ENCODE measurements at regions not wholly inside any gene's neighbourhood (a gene's known extent, or its start where the extent isn't known, plus 50 kb on each side); places are given as distances from the start of the nearest gene placed in this dataset.
A peak's percentile ranks its signal among the peaks of the same experiment; 100 is the strongest.

DNA sequence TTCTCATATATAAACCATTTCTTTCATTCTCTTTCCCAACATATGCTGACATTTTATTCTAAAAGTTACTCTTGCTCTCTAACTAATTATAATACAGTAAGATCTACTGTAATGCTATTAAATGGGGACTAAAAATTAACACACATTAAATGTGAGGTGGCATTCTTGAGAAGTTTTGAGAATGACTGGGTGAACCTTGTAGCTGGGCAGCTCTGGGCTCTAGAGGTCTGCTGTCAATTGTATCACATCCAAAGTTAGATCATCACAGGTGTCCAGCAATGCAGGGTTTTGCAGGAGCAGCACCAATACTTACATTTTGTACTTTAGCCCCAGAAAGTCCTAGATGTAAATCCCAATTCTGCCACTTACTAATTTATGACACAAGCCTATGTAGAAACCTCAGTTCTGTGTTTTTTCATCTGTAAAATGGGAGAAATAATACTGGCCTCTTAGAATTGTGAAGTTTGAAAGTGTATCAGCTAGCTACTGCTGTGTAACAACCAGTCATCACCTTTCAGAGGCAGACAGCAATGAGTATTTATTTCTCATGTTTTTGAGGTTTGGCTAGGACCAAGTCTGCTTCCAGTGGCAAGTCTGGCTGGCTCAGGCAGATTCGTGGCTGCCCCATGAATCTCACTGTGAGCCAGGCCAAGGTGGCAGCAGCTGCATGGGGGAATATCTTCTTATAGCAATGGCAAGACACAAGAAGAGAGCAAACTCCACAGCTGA lies 79.6 kb upstream of the EMX2 start:
- TF ChIP-seq, protein P1, sequence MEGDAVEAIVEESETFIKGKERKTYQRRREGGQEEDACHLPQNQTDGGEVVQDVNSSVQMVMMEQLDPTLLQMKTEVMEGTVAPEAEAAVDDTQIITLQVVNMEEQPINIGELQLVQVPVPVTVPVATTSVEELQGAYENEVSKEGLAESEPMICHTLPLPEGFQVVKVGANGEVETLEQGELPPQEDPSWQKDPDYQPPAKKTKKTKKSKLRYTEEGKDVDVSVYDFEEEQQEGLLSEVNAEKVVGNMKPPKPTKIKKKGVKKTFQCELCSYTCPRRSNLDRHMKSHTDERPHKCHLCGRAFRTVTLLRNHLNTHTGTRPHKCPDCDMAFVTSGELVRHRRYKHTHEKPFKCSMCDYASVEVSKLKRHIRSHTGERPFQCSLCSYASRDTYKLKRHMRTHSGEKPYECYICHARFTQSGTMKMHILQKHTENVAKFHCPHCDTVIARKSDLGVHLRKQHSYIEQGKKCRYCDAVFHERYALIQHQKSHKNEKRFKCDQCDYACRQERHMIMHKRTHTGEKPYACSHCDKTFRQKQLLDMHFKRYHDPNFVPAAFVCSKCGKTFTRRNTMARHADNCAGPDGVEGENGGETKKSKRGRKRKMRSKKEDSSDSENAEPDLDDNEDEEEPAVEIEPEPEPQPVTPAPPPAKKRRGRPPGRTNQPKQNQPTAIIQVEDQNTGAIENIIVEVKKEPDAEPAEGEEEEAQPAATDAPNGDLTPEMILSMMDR (conservative IDR thresholded peaks at IDR 0.05), result no peak
- no peak for DNase-seq (ENCODE audit: low read depth, low spot score)
- Mint-ChIP-seq H3K36me3 (ENCODE audit: low read depth) (no peaks in the 10 kb centered on the region), H3K4me3 (no peak overlapping the region), H3K9me3 (no peaks in the 10 kb centered on the region), H3K27me3 (ENCODE audit: low read depth) (peaks cover 2% of the 10 kb centered on the region), H3K4me1 (no peaks in the 10 kb centered on the region), H3K27ac (ENCODE audit: unreplicated experiment) (no peak overlapping the region)

DNA sequence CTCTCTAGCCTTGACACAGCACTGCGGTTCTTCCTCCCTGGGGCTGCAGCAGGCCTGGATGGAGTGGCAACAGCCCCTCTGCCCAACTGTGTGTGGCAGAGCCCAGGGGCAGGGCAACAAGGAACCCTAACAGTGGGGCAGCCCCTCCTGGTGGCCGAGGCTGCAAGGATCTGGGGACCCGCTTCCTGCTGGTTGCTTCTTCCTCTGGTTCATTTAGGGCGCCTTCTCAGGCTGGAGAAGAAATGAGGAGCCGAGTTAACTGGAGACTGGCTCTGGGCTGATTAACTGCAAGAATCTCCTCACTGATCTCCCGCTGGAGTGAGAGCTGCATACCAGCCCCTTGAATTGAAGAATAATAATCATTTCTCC lies 80.1 kb upstream of the EMX2 start:
- TF ChIP-seq, protein P1 (conservative IDR thresholded peaks at IDR 0.05), result peak; percentile 27
- Mint-ChIP-seq H3K27me3 (ENCODE audit: low read depth) (peaks cover 2% of the 10 kb centered on the region), H3K9me3 (no peaks in the 10 kb centered on the region), H3K4me1 (no peaks in the 10 kb centered on the region), H3K27ac (ENCODE audit: unreplicated experiment) (no peak overlapping the region), H3K4me3 (no peak overlapping the region), H3K36me3 (ENCODE audit: low read depth) (no peaks in the 10 kb centered on the region)
- DNase-seq (ENCODE audit: low read depth, low spot score), result no peak

DNA sequence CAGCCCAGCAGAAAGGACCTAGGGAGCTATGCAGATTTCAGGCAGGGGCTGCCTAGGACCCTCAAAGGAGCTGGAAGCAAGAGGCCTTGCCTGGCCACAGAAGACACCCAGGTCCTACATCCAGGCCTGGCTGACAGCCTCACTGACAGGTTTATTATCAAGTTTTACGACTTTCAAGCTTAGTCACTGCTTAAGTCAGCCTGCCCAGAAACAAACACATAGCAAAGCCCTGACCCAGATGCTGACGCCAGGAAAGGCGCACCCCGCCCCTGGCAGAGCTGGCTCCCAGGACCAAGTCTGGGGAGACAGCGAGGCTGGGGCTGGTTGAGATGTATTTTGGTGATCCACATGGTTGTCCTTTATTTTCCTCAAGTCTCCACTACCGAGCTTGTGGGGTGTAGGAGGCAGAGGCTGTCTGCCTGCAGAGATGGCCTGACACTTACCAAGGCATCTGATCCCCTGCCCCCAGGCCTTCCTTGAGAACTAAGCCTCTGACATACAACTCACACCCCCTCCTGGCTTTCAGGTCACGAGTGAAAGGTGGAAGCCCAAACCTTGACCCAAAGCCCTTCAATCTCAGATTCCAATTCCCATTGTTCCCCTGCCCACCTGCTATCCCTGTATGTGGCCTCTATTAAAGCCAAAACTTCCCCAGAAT lies 80.7 kb upstream of the EMX2 start:
- peaks cover 2% of the 10 kb centered on the region for H3K27me3 Mint-ChIP-seq (ENCODE audit: low read depth)
- TF ChIP-seq, protein P1 (conservative IDR thresholded peaks at IDR 0.05), result no peak
- H3K27ac Mint-ChIP-seq (ENCODE audit: unreplicated experiment), result no peak overlapping the region
- no peaks in the 10 kb centered on the region for H3K9me3 Mint-ChIP-seq
- no peaks in the 10 kb centered on the region for H3K4me1 Mint-ChIP-seq
- H3K36me3 Mint-ChIP-seq (ENCODE audit: low read depth), result no peaks in the 10 kb centered on the region
- H3K4me3 Mint-ChIP-seq, result no peak overlapping the region
- DNase-seq (ENCODE audit: low read depth, low spot score), result no peak

DNA sequence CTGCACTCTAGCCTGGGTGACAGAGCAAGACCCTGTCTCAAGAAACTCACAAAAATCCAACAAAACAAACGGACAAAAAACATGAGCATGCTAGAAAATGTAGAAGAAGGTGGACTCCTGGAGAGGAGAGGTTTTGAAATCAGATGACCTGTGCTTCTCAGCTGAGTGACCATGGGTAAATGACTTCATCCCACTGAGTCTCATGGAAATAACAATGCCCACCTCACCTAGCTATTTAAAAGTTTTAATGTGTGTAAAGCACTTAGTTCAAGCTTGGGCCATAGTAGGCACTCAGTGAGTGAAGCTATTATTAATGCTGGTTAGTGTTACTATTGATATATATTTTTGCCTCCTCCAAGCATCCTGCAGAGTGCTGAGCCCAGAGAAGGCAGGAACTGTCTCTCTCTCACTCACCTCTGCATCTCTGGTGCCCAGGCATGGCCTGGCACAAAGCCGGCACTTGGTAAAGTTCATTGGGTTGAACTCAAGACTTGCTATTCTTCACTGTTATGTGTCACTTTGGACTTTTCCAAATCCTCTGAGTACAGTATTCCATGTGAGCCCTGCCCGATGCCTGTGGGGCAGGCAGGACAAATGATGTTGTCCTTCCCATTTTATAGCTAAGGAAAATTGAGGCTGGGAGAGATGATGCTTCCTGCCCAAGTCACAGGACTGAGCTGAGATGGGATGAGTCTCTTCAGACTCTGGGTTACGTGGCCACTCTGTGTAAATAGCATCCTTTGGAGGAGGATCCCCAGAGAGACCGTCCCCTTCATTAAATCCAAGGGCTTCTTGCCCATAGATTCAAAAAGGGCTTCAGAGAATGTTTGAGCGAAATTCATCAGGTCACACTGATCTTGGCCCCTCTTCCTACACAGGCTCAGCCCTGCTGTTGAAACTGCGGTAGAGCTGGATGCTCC lies 81.4 kb upstream of the EMX2 start:
- Mint-ChIP-seq H3K4me3 (no peak overlapping the region), H3K9me3 (no peaks in the 10 kb centered on the region), H3K36me3 (ENCODE audit: low read depth) (no peaks in the 10 kb centered on the region), H3K27ac (ENCODE audit: unreplicated experiment) (no peak overlapping the region), H3K4me1 (no peaks in the 10 kb centered on the region), H3K27me3 (ENCODE audit: low read depth) (peaks cover 2% of the 10 kb centered on the region)
- TF ChIP-seq, protein P1 (conservative IDR thresholded peaks at IDR 0.05), result no peak
- no peak for DNase-seq (ENCODE audit: low read depth, low spot score)

DNA sequence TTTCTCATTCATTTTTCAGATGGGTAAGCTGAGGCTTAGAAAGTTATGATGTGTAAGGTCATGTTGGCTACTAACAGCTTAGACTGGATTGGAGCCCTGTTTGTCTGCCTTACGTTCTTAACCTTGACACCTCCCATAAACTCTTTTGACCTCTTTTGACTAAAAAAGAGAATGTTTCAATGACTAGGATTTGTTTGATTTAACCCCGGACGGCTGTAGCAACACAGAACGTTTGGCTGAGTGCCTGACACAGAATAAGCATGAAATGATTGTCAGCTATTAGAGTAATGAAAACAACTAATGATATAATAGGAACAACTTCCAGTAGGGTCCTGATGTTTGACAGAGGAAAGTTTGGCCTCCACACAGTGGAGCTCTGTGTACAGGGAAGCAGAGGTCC lies 83.3 kb upstream of the PDZD8 start:
- Mint-ChIP-seq H3K4me1 (no peaks in the 10 kb centered on the region), H3K27ac (ENCODE audit: unreplicated experiment) (no peak overlapping the region), H3K27me3 (ENCODE audit: low read depth) (peaks cover 2% of the 10 kb centered on the region), H3K9me3 (no peaks in the 10 kb centered on the region), H3K4me3 (no peak overlapping the region), H3K36me3 (ENCODE audit: low read depth) (no peaks in the 10 kb centered on the region)
- TF ChIP-seq, protein P1 (conservative IDR thresholded peaks at IDR 0.05), result no peak
- no peak for DNase-seq (ENCODE audit: low read depth, low spot score)
